ENCODE measurements at regions not wholly inside any gene's neighbourhood (a gene's known extent, or its start where the extent isn't known, plus 50 kb on each side); places are given as distances from the start of the nearest gene placed in this dataset. TPM values are rescaled to one million over a fixed set of nuclear protein-coding genes. Genes with fewer than 3 reads are reported as not detected.

GRCh38 chr4:44121210-44121609 is 327.4 kb downstream of the KCTD8 start:
- intact Hi-C loops (cut with DNase I): no loop called here
- H3K4me3 ChIP-seq: no peak overlapping the region
- H3K9me3 ChIP-seq: no peaks in the 10 kb centered on the region
- TF ChIP-seq CTCF (IDR thresholded peaks at IDR 0.05) (no peak), POLR2A (IDR thresholded peaks at IDR 0.05) (no peak), EP300 (IDR thresholded peaks at IDR 0.05) (no peak)
- no peaks in the 10 kb centered on the region for H3K27me3 ChIP-seq
- H3K36me3 ChIP-seq: no peaks in the 10 kb centered on the region
- no peaks in the 10 kb centered on the region for H3K4me1 ChIP-seq (ENCODE audit: insufficient read depth)
- no peak overlapping the region for H3K27ac ChIP-seq
- 70 to 88% (median 72%) methylated on average over 1 of the region's 1 CpG for WGBS, 3 donors
- no peak for DNase-seq

Small RNAs in the stretch of these regions (small RNA-seq; reads per million reads assigned to genes)
- gene AC098590.2 (not detected), gene RN7SL193P (not detected)
